Transverse colon (tissue), 4 donors: ENCODE measurements at regions not wholly inside any gene's neighbourhood (a gene's known extent, or its start where the extent isn't known, plus 50 kb on each side); places are given as distances from the start of the nearest gene placed in this dataset.

Experiments used
- CTCF ChIP-seq, 5 experiments: fragments of 200-600 bp in 3 of 5; fragments of 450-650 bp in 2 of 5; sonication (generic) in 3 of 5; IDR thresholded peaks; 1 replicate in 2 of 5; 2 replicates in 3 of 5; pipeline ENCODE4 v1.5.1; 2016 to 2017; ENCODE audit warnings: antibody characterized with exemption in 5 of 5, inconsistent platforms in 3 of 5, mild to moderate bottlenecking in 2 of 5, moderate library complexity in 1 of 5
- EP300 ChIP-seq: sonication (generic); formaldehyde crosslinking; IDR thresholded peaks from one replicate; pipeline ENCODE4 v1.6.1; 2017; ENCODE audit warnings: antibody characterized with exemption, low read depth
- POLR2A ChIP-seq: fragments of 450-650 bp; IDR thresholded peaks from one replicate; pipeline ENCODE4 v1.6.1; 2016; ENCODE audit warnings: antibody characterized with exemption, mild to moderate bottlenecking, moderate library complexity
- POLR2AphosphoS5 ChIP-seq, 3 donors: sonication (generic); formaldehyde crosslinking; IDR thresholded peaks; one replicate each; pipeline ENCODE4 v1.6.1; 2016; ENCODE audit warnings: antibody characterized with exemption in 3 of 3

DNA sequence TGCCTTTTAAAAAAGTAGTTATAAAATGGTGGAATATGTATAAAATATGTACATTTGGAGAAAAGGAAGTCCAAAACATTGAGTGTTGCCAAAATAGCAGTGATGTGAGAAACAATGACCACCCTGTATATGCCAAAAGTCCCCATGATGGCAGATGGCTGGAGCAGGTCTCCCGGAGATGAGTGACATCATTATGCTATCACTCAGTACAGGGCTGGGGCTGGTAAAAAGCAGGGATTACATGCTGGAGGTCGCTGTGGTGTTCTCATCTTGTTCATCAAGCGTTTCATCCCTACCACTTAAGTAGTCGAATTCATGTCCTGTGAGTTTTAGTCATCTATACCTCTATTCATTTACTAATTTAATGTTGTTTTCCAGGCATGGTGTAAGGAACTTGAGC is 315.3 kb upstream of the SLC35B3 start:
- TF ChIP-seq POLR2A, result no peak
- no peak for TF ChIP-seq POLR2AphosphoS5 (IDR thresholded peaks at IDR 0.05)
- no peak for TF ChIP-seq CTCF (IDR thresholded peaks at IDR 0.05)
- no peak for TF ChIP-seq EP300
